Trophoblast cell (in vitro differentiated cells and primary cell): ENCODE measurements at regions not wholly inside any gene's neighbourhood (a gene's known extent, or its start where the extent isn't known, plus 50 kb on each side); places are given as distances from the start of the nearest gene placed in this dataset.

Experiments
- DNase-seq, 2 donors: peaks; one replicate each; pipeline ENCODE4 v3.0.0-alpha.2; 2016
- H2AFZ ChIP-seq: 2 replicates; pipeline ENCODE4 v1.6.1; 2013; ENCODE audit warnings: low read length, moderate library complexity, mild to moderate bottlenecking; ENCODE audit not compliant: insufficient read depth, poor library complexity
- H2AK5ac ChIP-seq: 2 replicates; pipeline ENCODE4 v1.6.1; 2013; ENCODE audit warnings: mild to moderate bottlenecking, low read length
- H2BK120ac ChIP-seq: 2 replicates; pipeline ENCODE4 v1.6.1; 2013; ENCODE audit warnings: low read length, mild to moderate bottlenecking, moderate library complexity; ENCODE audit not compliant: insufficient read depth, poor library complexity
- H2BK12ac ChIP-seq: 2 replicates; pipeline ENCODE4 v1.6.1; 2013; ENCODE audit warnings: mild to moderate bottlenecking, low read length, moderate library complexity
- H2BK5ac ChIP-seq: 2 replicates; pipeline ENCODE4 v1.6.1; 2013; ENCODE audit warnings: low read length, low read depth, moderate library complexity, mild to moderate bottlenecking; ENCODE audit not compliant: poor library complexity
- H3K14ac ChIP-seq: 2 replicates; pipeline ENCODE4 v1.6.1; 2013; ENCODE audit warnings: mild to moderate bottlenecking, low read length
- H3K18ac ChIP-seq: 2 replicates; pipeline ENCODE4 v1.6.1; 2013; ENCODE audit warnings: mild to moderate bottlenecking, low read length
- H3K23ac ChIP-seq: 2 replicates; pipeline ENCODE4 v1.6.1; 2013; ENCODE audit warnings: low read length
- H3K27ac ChIP-seq: 2 replicates; pipeline ENCODE4 v1.5.1; 2013; ENCODE audit warnings: low read depth, mild to moderate bottlenecking, inconsistent platforms, low read length, moderate library complexity
- H3K27me3 ChIP-seq: 2 replicates; pipeline ENCODE4 v1.6.1; 2013; ENCODE audit warnings: inconsistent platforms, mild to moderate bottlenecking, low read length, moderate library complexity; ENCODE audit not compliant: insufficient read depth
- H3K36me3 ChIP-seq, 2 experiments: 1 replicate in 1 of 2; 2 replicates in 1 of 2; pipeline ENCODE4 v1.6.1; 2013; ENCODE audit warnings: low read length in 2 of 2, mild to moderate bottlenecking in 2 of 2, moderate library complexity in 1 of 2; ENCODE audit not compliant: insufficient read depth in 2 of 2, control insufficient read depth in 1 of 2
- H3K4ac ChIP-seq: 2 replicates; pipeline ENCODE4 v1.6.1; 2013; ENCODE audit warnings: low read depth, mild to moderate bottlenecking, low read length, moderate library complexity
- H3K4me1 ChIP-seq, 2 experiments: 1 replicate in 1 of 2; 2 replicates in 1 of 2; pipeline ENCODE4 v1.6.1; 2013; ENCODE audit warnings: low read length in 2 of 2, mild to moderate bottlenecking in 2 of 2, moderate library complexity in 1 of 2; ENCODE audit not compliant: insufficient read depth in 2 of 2, control insufficient read depth in 1 of 2
- H3K4me2 ChIP-seq: 2 replicates; pipeline ENCODE4 v1.6.1; 2013; ENCODE audit warnings: inconsistent platforms, mild to moderate bottlenecking, low read length, moderate library complexity
- H3K4me3 ChIP-seq: 2 replicates; pipeline ENCODE4 v1.5.1; 2013; ENCODE audit warnings: mild to moderate bottlenecking, low read depth, low read length, inconsistent platforms
- H3K79me1 ChIP-seq: one replicate; pipeline ENCODE4 v1.6.1; 2013; ENCODE audit warnings: low read length
- H3K79me2 ChIP-seq: 2 replicates; pipeline ENCODE4 v1.6.1; 2013; ENCODE audit warnings: low read length, mild to moderate bottlenecking; ENCODE audit not compliant: control insufficient read depth, insufficient read depth, poor library complexity
- H3K9ac ChIP-seq: 2 replicates; pipeline ENCODE4 v1.6.1; 2013; ENCODE audit warnings: mild to moderate bottlenecking, low read length
- H3K9me3 ChIP-seq: 2 replicates; pipeline ENCODE4 v1.6.1; 2013; ENCODE audit warnings: low read depth, mild to moderate bottlenecking, control low read depth, inconsistent platforms, low read length; ENCODE audit not compliant: insufficient read depth
- H4K12ac ChIP-seq: 2 replicates; pipeline ENCODE4 v1.6.1; 2013; ENCODE audit warnings: low read depth, mild to moderate bottlenecking, low read length, moderate library complexity
- H4K8ac ChIP-seq: 2 replicates; pipeline ENCODE4 v1.6.1; 2013; ENCODE audit warnings: low read depth, mild to moderate bottlenecking, low read length, moderate library complexity
- H4K91ac ChIP-seq: one replicate; pipeline ENCODE4 v1.6.1; 2013; ENCODE audit warnings: low read depth, mild to moderate bottlenecking, low read length, moderate library complexity
- WGBS: extraction: QIAGEN DNeasy Blood & Tissue Kit; methylation state at CpG from one replicate; pipeline ENCODE4 v1.1.7; 2013; ENCODE audit warnings: missing lambda C conversion rate; ENCODE audit not compliant: insufficient read length, insufficient coverage; ENCODE audit errors: extremely low coverage; 5-methylcytosine and 5-hydroxymethylcytosine counted together

- peaks cover 7 to 24% of the 10 kb centered on the region in 2 experiments for H3K36me3 ChIP-seq
- H2AFZ ChIP-seq = no peak overlapping the region
- no peak overlapping the region for H2BK120ac ChIP-seq
- no peak overlapping the region for H3K4ac ChIP-seq
- no peak overlapping the region for H3K14ac ChIP-seq
- no peak overlapping the region for H3K18ac ChIP-seq
- H3K79me2 ChIP-seq = no peaks in the 10 kb centered on the region
- H4K8ac ChIP-seq = no peak overlapping the region
- H2AK5ac ChIP-seq = no peak overlapping the region
- H3K9me3 ChIP-seq = no peaks in the 10 kb centered on the region
- H3K9ac ChIP-seq = no peak overlapping the region
- no peak overlapping the region for H3K23ac ChIP-seq
- no peaks in the 10 kb centered on the region for H3K27me3 ChIP-seq
- no peaks in the 10 kb centered on the region for H3K79me1 ChIP-seq
- no peak for DNase-seq
- H4K91ac ChIP-seq = no peak overlapping the region
- H2BK12ac ChIP-seq = no peak overlapping the region
- no peak overlapping the region for H3K27ac ChIP-seq
- no peak overlapping the region for H2BK5ac ChIP-seq
- no peak overlapping the region for H4K12ac ChIP-seq
- WGBS = no CpG with 5 or more reads among the region's 7 CpGs
- H3K4me2 ChIP-seq = no peak overlapping the region
- H3K4me3 ChIP-seq = no peak overlapping the region
- no peaks in the 10 kb centered on the region for H3K4me1 ChIP-seq
These were observed 80.5 kb downstream of the DNAAF9 start for GRCh38 chr20:3326779-3327521.

- H2BK12ac ChIP-seq = no peak overlapping the region
- H4K91ac ChIP-seq = no peak overlapping the region
- WGBS = no CpG with 5 or more reads among the region's 2 CpGs
- no peak overlapping the region for H2BK120ac ChIP-seq
- H3K4ac ChIP-seq = no peak overlapping the region
- H3K4me3 ChIP-seq = no peak overlapping the region
- H2BK5ac ChIP-seq = no peak overlapping the region
- H3K79me1 ChIP-seq = no peaks in the 10 kb centered on the region
- H3K9ac ChIP-seq = no peak overlapping the region
- no peak overlapping the region for H2AK5ac ChIP-seq
- H3K79me2 ChIP-seq = no peaks in the 10 kb centered on the region
- no peaks in the 10 kb centered on the region for H3K4me1 ChIP-seq
- H3K27me3 ChIP-seq = no peaks in the 10 kb centered on the region
- peaks cover 4 to 25% of the 10 kb centered on the region in 2 experiments for H3K36me3 ChIP-seq
- H3K23ac ChIP-seq = no peak overlapping the region
- H3K27ac ChIP-seq = no peak overlapping the region
- no peak overlapping the region for H3K14ac ChIP-seq
- no peak overlapping the region for H3K18ac ChIP-seq
- no peak overlapping the region for H4K8ac ChIP-seq
- H2AFZ ChIP-seq = no peak overlapping the region
- no peaks in the 10 kb centered on the region for H3K9me3 ChIP-seq
- no peak for DNase-seq
- H3K4me2 ChIP-seq = no peak overlapping the region
- no peak overlapping the region for H4K12ac ChIP-seq
These were observed 81.6 kb downstream of the DNAAF9 start for GRCh38 chr20:3325864-3326263.

- DNase-seq = peak in 1 of 2 donors; percentile 15
- Histone ChIP-seq H3K9me3 (no peaks in the 10 kb centered on the region), H3K79me1 (no peaks in the 10 kb centered on the region), H2BK5ac (no peak overlapping the region), H3K14ac (no peak overlapping the region), H3K36me3 (peaks cover 4 to 23% of the 10 kb centered on the region in 2 experiments), H3K79me2 (no peaks in the 10 kb centered on the region), H3K27ac (no peak overlapping the region), H3K18ac (no peak overlapping the region), H3K27me3 (no peaks in the 10 kb centered on the region), H2AFZ (no peak overlapping the region), H3K23ac (no peak overlapping the region), H3K4me3 (no peak overlapping the region), H2BK12ac (no peak overlapping the region), H3K4me2 (no peak overlapping the region), H2AK5ac (no peak overlapping the region), H3K9ac (no peak overlapping the region), H4K12ac (no peak overlapping the region), H4K91ac (no peak overlapping the region), H2BK120ac (no peak overlapping the region), H3K4me1 (peaks cover 0 to 2% of the 10 kb centered on the region in 2 experiments), H4K8ac (no peak overlapping the region), H3K4ac (no peak overlapping the region)
- WGBS = no CpG with 5 or more reads among the region's 5 CpGs
These were observed 84.1 kb downstream of the DNAAF9 start for GRCh38 chr20:3323398-3323797.

- Histone ChIP-seq H3K18ac (no peak overlapping the region), H2BK120ac (no peak overlapping the region), H3K14ac (no peak overlapping the region), H3K4me2 (no peak overlapping the region), H2AK5ac (no peak overlapping the region), H3K4ac (no peak overlapping the region), H4K8ac (no peak overlapping the region), H3K4me3 (no peak overlapping the region), H3K36me3 (peaks cover 3 to 19% of the 10 kb centered on the region in 2 experiments), H3K79me2 (no peaks in the 10 kb centered on the region), H3K9me3 (no peaks in the 10 kb centered on the region), H3K79me1 (no peaks in the 10 kb centered on the region), H2AFZ (no peak overlapping the region), H3K27me3 (no peaks in the 10 kb centered on the region), H3K9ac (no peak overlapping the region), H4K12ac (no peak overlapping the region), H3K23ac (no peak overlapping the region), H2BK12ac (no peak overlapping the region), H2BK5ac (no peak overlapping the region), H4K91ac (no peak overlapping the region), H3K27ac (peak overlapping the region; percentile 42), H3K4me1 (peaks cover 0 to 3% of the 10 kb centered on the region in 2 experiments)
- peak; percentile 71 to 94 for DNase-seq
- no CpG with 5 or more reads among the region's 3 CpGs for WGBS
These were observed 79.4 kb upstream of the SLC4A11 start for GRCh38 chr20:3318226-3318884.
